Parathyroid adenoma (tissue), 2 donors: ENCODE measurements at regions not wholly inside any gene's neighbourhood (a gene's known extent, or its start where the extent isn't known, plus 50 kb on each side); places are given as distances from the start of the nearest gene placed in this dataset.
"Not testable (repeated sequence)": the region's sequence is repeated elsewhere in the genome, so short reads cannot be mapped to it uniquely, and the experiment has no call there.

Experiments
- H2AFZ ChIP-seq: fragments of 300-600 bp; sonication (generic); one replicate; pipeline ENCODE4 v1.7.0; 2017; ENCODE audit warnings: antibody characterized with exemption, mild to moderate bottlenecking
- H3K27ac ChIP-seq: fragments of 300-600 bp; sonication (generic); one replicate; pipeline ENCODE4 v1.7.0; 2017
- H3K27me3 ChIP-seq: fragments of 300-600 bp; sonication (generic); one replicate; pipeline ENCODE4 v1.7.0; 2017; ENCODE audit warnings: low read length; ENCODE audit not compliant: control insufficient read depth, insufficient read depth
- H3K36me3 ChIP-seq: fragments of 300-600 bp; sonication (generic); one replicate; pipeline ENCODE4 v1.7.0; 2017; ENCODE audit warnings: low read length; ENCODE audit not compliant: control insufficient read depth, insufficient read depth
- H3K4me1 ChIP-seq: fragments of 300-600 bp; sonication (generic); one replicate; pipeline ENCODE4 v1.7.0; 2017; ENCODE audit warnings: control low read depth
- H3K4me2 ChIP-seq: fragments of 300-600 bp; sonication (generic); one replicate; pipeline ENCODE4 v1.7.0; 2017; ENCODE audit warnings: low read length
- H3K4me3 ChIP-seq: fragments of 300-600 bp; sonication (generic); one replicate; pipeline ENCODE4 v1.7.0; 2017; ENCODE audit warnings: low read depth, low read length
- H3K79me2 ChIP-seq: fragments of 300-600 bp; sonication (generic); one replicate; pipeline ENCODE4 v1.7.0; 2017; ENCODE audit warnings: control low read depth
- H3K9ac ChIP-seq: fragments of 300-600 bp; sonication (generic); one replicate; pipeline ENCODE4 v1.7.0; 2017; ENCODE audit warnings: mild to moderate bottlenecking
- H3K9me3 ChIP-seq: fragments of 300-600 bp; sonication (generic); one replicate; pipeline ENCODE4 v1.7.0; 2017; ENCODE audit warnings: low read length; ENCODE audit not compliant: control insufficient read depth
- TF ChIP-seq, protein P1 (sequence below): fragments of 300-600 bp; sonication (generic); IDR thresholded peaks from one replicate; pipeline ENCODE4 v1.7.0; 2017; ENCODE audit warnings: antibody characterized with exemption, mild to moderate bottlenecking
- donor health status: primary hyperparathyroidism.

DNA sequence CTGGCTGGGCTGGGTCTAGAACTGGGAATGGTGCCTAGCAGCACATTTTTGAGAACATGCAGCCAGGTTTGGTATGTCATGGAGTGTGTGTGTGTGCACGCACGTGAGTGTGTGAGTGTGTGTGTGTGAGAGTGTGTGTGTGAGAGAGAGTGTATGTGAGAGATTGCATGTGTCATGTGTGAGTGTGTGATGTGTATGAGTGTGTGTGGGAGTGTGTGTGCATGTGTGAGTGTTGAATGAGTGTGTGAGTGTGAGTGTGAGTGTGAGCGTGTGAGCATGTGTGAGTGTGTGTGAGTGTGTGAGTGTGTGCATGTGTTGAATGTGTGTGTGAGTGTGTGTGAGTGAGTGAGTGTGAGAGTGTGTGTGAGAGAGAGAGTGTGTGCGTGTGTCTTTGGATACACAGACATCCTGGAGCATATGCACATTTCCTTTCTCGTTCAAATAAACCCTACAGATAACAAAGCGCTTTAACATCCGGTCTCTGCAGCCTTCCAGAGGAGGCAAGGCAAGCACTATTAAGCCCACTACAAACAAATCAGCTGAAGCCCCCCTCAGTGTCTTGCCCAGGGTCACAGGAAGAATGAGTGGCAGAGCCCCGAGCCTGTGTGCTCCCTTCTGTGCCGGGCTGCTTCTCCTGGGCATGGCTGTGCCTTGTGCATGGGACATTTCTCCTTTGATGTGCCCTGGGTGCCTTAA, 108.7 kb upstream of the ETV6 start:
- H3K4me2 ChIP-seq: no peak overlapping the region
- no peaks in the 10 kb centered on the region for H3K4me1 ChIP-seq
- H3K36me3 ChIP-seq: no peaks in the 10 kb centered on the region
- no peak overlapping the region for H3K27ac ChIP-seq
- H3K27me3 ChIP-seq: no peaks in the 10 kb centered on the region
- no peak overlapping the region for H3K4me3 ChIP-seq
- TF ChIP-seq, protein P1, sequence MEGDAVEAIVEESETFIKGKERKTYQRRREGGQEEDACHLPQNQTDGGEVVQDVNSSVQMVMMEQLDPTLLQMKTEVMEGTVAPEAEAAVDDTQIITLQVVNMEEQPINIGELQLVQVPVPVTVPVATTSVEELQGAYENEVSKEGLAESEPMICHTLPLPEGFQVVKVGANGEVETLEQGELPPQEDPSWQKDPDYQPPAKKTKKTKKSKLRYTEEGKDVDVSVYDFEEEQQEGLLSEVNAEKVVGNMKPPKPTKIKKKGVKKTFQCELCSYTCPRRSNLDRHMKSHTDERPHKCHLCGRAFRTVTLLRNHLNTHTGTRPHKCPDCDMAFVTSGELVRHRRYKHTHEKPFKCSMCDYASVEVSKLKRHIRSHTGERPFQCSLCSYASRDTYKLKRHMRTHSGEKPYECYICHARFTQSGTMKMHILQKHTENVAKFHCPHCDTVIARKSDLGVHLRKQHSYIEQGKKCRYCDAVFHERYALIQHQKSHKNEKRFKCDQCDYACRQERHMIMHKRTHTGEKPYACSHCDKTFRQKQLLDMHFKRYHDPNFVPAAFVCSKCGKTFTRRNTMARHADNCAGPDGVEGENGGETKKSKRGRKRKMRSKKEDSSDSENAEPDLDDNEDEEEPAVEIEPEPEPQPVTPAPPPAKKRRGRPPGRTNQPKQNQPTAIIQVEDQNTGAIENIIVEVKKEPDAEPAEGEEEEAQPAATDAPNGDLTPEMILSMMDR: no peak
- no peak overlapping the region for H2AFZ ChIP-seq
- H3K9ac ChIP-seq: no peak overlapping the region
- H3K79me2 ChIP-seq: no peaks in the 10 kb centered on the region
- no peaks in the 10 kb centered on the region for H3K9me3 ChIP-seq

DNA sequence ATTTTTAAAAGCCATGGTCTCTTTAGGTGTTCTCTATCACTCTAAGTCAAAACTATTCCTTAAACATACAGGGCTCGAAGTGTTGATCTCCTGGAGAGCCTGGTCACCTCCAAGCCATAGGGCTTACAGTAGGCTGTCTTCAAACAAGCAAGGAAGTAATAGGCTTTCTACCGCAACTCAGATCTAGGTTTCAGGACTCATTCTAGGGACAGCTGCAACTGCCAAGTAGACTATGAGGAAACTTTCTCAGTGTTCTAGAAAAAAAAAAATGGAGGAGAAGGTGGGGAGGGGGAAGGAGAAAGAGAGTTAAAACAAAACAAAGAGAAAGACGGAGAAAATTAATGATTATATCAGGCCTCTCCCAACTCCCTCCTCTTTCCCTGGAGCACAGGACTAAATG, 106.9 kb upstream of the ETV6 start:
- no peaks in the 10 kb centered on the region for H3K79me2 ChIP-seq
- TF ChIP-seq, protein P1: no peak
- no peak overlapping the region for H3K9ac ChIP-seq
- H3K4me1 ChIP-seq: no peaks in the 10 kb centered on the region
- H3K4me2 ChIP-seq: no peak overlapping the region
- no peaks in the 10 kb centered on the region for H3K27me3 ChIP-seq
- no peak overlapping the region for H2AFZ ChIP-seq
- no peak overlapping the region for H3K4me3 ChIP-seq
- no peaks in the 10 kb centered on the region for H3K9me3 ChIP-seq
- no peak overlapping the region for H3K27ac ChIP-seq
- no peaks in the 10 kb centered on the region for H3K36me3 ChIP-seq

- H3K4me2 ChIP-seq: no peak overlapping the region
- no peaks in the 10 kb centered on the region for H3K9me3 ChIP-seq
- H3K4me1 ChIP-seq: no peaks in the 10 kb centered on the region
- H3K27me3 ChIP-seq: no peaks in the 10 kb centered on the region
- H3K4me3 ChIP-seq: no peak overlapping the region
- H3K27ac ChIP-seq: no peak overlapping the region
- H3K9ac ChIP-seq: no peak overlapping the region
- H3K36me3 ChIP-seq: no peaks in the 10 kb centered on the region
- H2AFZ ChIP-seq: no peak overlapping the region
- TF ChIP-seq, protein P1: no peak
- no peaks in the 10 kb centered on the region for H3K79me2 ChIP-seq
Observed at GRCh38 chr12:11543457-11544158, 105.9 kb upstream of the ETV6 start.

DNA sequence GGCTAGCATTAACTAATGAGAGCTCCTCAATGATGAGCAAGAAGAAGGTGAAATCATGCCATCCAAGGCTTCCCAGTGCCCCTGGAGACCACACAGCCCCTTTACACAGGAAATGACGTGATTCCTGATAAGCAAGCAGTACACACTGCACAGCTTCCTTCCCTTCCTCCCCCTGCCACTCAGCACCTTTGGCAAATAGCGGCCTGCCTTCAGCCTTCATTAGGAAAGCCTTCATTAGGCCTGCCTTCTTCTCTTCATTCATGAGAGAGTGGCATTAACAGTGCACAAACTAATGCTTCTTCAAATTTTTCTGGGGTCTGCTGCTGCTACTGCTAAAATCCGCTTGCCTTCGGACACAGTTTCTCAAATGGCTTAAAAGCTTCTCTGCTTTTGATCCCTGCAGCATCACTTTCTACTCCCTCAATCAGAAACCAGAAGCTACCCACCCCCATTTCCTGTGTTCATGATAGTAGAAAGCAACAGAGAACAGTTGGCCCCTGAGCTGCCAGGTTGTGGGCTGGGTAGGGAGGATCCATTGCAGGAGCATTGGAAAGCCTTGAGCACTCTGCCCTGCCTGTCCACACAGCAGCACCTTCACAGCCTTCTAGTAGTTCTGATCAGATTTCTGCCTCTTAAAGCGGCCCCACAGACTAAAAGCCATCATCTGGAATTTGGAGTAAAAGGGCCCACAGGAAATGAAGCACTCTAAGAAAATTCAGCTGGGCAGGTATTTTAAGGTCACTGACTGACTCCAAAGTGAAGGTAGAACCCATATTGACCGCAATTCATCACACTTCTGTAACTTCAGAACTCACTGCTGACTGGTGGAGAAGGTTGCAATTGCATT, 103.8 kb upstream of the ETV6 start:
- Histone ChIP-seq H3K36me3 (no peaks in the 10 kb centered on the region), H3K79me2 (no peaks in the 10 kb centered on the region), H3K9me3 (no peaks in the 10 kb centered on the region), H3K27ac (no peak overlapping the region), H2AFZ (peak overlapping the region; percentile 56), H3K4me1 (no peaks in the 10 kb centered on the region), H3K27me3 (no peaks in the 10 kb centered on the region), H3K9ac (no peak overlapping the region), H3K4me2 (no peak overlapping the region), H3K4me3 (no peak overlapping the region)
- TF ChIP-seq, protein P1: no peak

DNA sequence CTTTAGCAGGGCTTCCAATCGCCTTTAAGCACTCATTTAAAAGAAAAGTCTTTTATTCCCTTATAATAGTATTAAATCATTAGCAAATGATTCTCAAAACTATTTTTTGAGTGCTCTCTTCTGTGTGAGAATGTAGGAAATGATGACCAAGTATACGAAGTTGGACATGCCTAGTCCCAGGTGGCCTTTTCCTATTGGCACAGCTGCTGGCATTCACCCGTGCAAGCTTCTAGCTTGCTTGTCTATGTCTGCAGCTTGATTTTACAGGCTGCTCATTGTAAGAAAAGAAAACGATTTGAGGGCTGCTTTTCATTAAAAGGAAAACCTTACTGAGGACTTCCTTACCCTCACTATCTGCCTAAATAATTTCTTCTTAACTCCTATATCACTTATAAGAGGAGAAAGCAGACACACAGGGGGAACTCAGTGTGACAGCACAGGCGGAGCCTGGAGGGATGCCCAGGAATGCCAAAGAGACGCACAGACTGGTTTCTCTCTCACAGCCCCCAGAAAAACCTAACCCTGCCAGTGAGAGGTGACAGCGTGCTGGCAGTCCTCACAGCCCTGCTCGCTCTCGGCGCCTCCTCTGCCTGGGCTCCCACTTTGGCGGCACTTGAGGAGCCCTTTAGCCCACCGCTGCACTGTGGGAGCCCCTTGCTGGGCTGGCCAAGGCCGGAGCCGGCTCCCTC, 102.7 kb upstream of the ETV6 start:
- H3K4me3 ChIP-seq, H3K4me1 ChIP-seq, H3K27me3 ChIP-seq, H3K4me2 ChIP-seq, H3K36me3 ChIP-seq, H3K9ac ChIP-seq, H3K9me3 ChIP-seq, H3K79me2 ChIP-seq, H3K27ac ChIP-seq: not testable (repeated sequence)
- H2AFZ ChIP-seq: peak overlapping the region; percentile 56

GRCh38 chr12:11547271-11547646, 102.2 kb upstream of the ETV6 start:
- H3K4me1 ChIP-seq, H3K27ac ChIP-seq, H3K27me3 ChIP-seq, H3K79me2 ChIP-seq, H3K9ac ChIP-seq, H3K4me3 ChIP-seq, H3K4me2 ChIP-seq, H3K36me3 ChIP-seq, H3K9me3 ChIP-seq, H2AFZ ChIP-seq: not testable (repeated sequence)
